HepG2 (cell line): ENCODE measurements at regions not wholly inside any gene's neighbourhood (a gene's known extent, or its start where the extent isn't known, plus 50 kb on each side); places are given as distances from the start of the nearest gene placed in this dataset.

Source experiments
- ATAC-seq: fragments of 200-7000 bp; cut with Tn5 transposase; 3 replicates; pipeline ENCODE4 v1.9.1; 2020; ENCODE audit warnings: mild to moderate bottlenecking, moderate library complexity
- BruUV-seq: library from RNA; stranded (reverse); fragments of 400-500 nt; replicated peaks from 2 replicates; lab custom pipeline; 2021; lab: Mats Ljungman, UMichigan
- CTCF ChIA-PET: fragments of 300-600 bp; formaldehyde crosslinking; extraction: SDS; loops from one replicate; lab custom pipeline; 2021; ENCODE audit warnings: low total read pairs, inconsistent platforms, low intra/inter-chr PET ratio; lab: Yijun Ruan, JAX
- POLR2A ChIA-PET: fragments of 350-600 bp; sonication (Branson Sonifier 250); formaldehyde crosslinking; loops from one replicate; lab custom pipeline; 2020; ENCODE audit warnings: antibody characterized with exemption, inconsistent platforms; lab: Yijun Ruan, JAX
- DNase-seq: peaks from one replicate; pipeline ENCODE4 v3.0.0-alpha.2; 2015; ENCODE audit warnings: low spot score
- FAIRE-seq: peaks from 3 replicates; lab custom pipeline; 2011; peaks lifted over from hg19 to GRCh38; lab: Jason Lieb, UNC
- H2AFZ ChIP-seq: one replicate; pipeline ENCODE4 v1.6.1; 2011; ENCODE audit warnings: low read length, inconsistent platforms
- H3K27ac ChIP-seq: fragments of 300-600 bp; 3 replicates; pipeline ENCODE4 v1.8.0; 2011; ENCODE audit warnings: mixed run types, mild to moderate bottlenecking, mixed read lengths, low read length, inconsistent platforms; ENCODE audit not compliant: insufficient read depth; ENCODE audit errors: extremely low read length
- H3K27me3 ChIP-seq, 2 experiments: fragments of 200-600 bp in 1 of 2; 2 replicates in 1 of 2; 3 replicates in 1 of 2; pipeline versions ENCODE4 v1.6.0 to v1.8.0; 2011; ENCODE audit warnings: low read length in 2 of 2, mild to moderate bottlenecking in 2 of 2, moderate library complexity in 2 of 2, inconsistent platforms in 1 of 2; ENCODE audit not compliant: insufficient read depth in 2 of 2, control insufficient read depth in 1 of 2
- H3K36me3 ChIP-seq, 2 experiments: fragments of 200-600 bp in 1 of 2; replicated peaks in 1 of 2; 2 replicates in 1 of 2; 3 replicates in 1 of 2; pipeline versions ENCODE4 v1.5.1 to v1.8.0; 2011; ENCODE audit warnings: low read length in 2 of 2, inconsistent platforms in 1 of 2; ENCODE audit not compliant: insufficient read depth in 2 of 2, control insufficient read depth in 1 of 2
- H3K4me1 ChIP-seq: 2 replicates; pipeline ENCODE4 v1.5.1; 2012; ENCODE audit warnings: low read length, inconsistent platforms; ENCODE audit not compliant: insufficient read depth
- H3K4me2 ChIP-seq: 2 replicates; pipeline ENCODE4 v1.6.0; 2011; ENCODE audit warnings: low read depth, low read length, inconsistent platforms
- H3K4me3 ChIP-seq, 3 experiments: fragments of 200-600 bp in 1 of 3; sonication (generic), shearing (Covaris generic) in 1 of 3; replicated peaks in 1 of 3; 2 replicates each; pipeline ENCODE4 v1.5.1; 2011 to 2016; ENCODE audit warnings: low read length in 3 of 3, inconsistent platforms in 2 of 3, low read depth in 2 of 3, mild to moderate bottlenecking in 2 of 3, control low read depth in 1 of 3, mixed read lengths in 1 of 3; ENCODE audit not compliant: insufficient read depth in 1 of 3
- H3K79me2 ChIP-seq: one replicate; pipeline ENCODE4 v1.6.1; 2011; ENCODE audit warnings: low read length, inconsistent platforms; ENCODE audit not compliant: insufficient read depth
- H3K9ac ChIP-seq: 2 replicates; pipeline ENCODE4 v1.6.0; 2011; ENCODE audit warnings: mild to moderate bottlenecking, low read depth, low read length, inconsistent platforms; ENCODE audit not compliant: insufficient read depth
- H3K9me3 ChIP-seq: 2 replicates; pipeline ENCODE4 v1.5.1; 2012; ENCODE audit warnings: mild to moderate bottlenecking, low read length
- H4K20me1 ChIP-seq: 2 replicates; pipeline ENCODE4 v1.6.0; 2011; ENCODE audit warnings: inconsistent platforms, mild to moderate bottlenecking, low read length, moderate library complexity; ENCODE audit not compliant: insufficient read depth
- GPN1 ChIP-seq: sonication (generic); formaldehyde crosslinking; IDR thresholded peaks from 2 replicates; pipeline ENCODE4 v1.5.1; 2020; ENCODE audit warnings: missing genetic modification reagents, borderline replicate concordance
- LCORL ChIP-seq, 2 experiments: fragments of 450-650 bp in 1 of 2; sonication (generic) in 1 of 2; formaldehyde crosslinking in 1 of 2; IDR thresholded peaks; 2 replicates each; pipeline versions ENCODE4 v1.5.0 to v1.6.1; 2017 to 2020; ENCODE audit warnings: antibody characterized with exemption in 1 of 2, missing genetic modification reagents in 1 of 2
- MXD4 ChIP-seq: IDR thresholded peaks from 2 replicates; pipeline ENCODE4 v1.6.1; 2016; ENCODE audit warnings: mild to moderate bottlenecking, missing biosample characterization, missing genetic modification reagents
- PHF20 ChIP-seq: sonication (generic); formaldehyde crosslinking; IDR thresholded peaks from 2 replicates; pipeline ENCODE4 v1.5.0; 2020; ENCODE audit warnings: mild to moderate bottlenecking, missing genetic modification reagents
- REL ChIP-seq: sonication (generic); formaldehyde crosslinking; conservative IDR thresholded peaks from 2 replicates; pipeline ENCODE4 v1.8.0; 2022; ENCODE audit warnings: mild to moderate bottlenecking, missing genetic modification reagents, moderate library complexity
- SP140L ChIP-seq: sonication (generic); formaldehyde crosslinking; IDR thresholded peaks from 2 replicates; pipeline ENCODE4 v1.4.0; 2020; ENCODE audit warnings: missing genetic modification reagents, borderline replicate concordance
- TARDBP ChIP-seq: sonication (generic); formaldehyde crosslinking; IDR thresholded peaks from 2 replicates; pipeline ENCODE4 v1.8.0; 2022; ENCODE audit warnings: mild to moderate bottlenecking, missing genetic modification reagents
- ZBTB20 ChIP-seq: sonication (generic); formaldehyde crosslinking; IDR thresholded peaks from 2 replicates; pipeline ENCODE4 v1.8.1; 2023; ENCODE audit warnings: missing genetic modification reagents, low read depth, mild to moderate bottlenecking, borderline replicate concordance
- ZC3H4 ChIP-seq: sonication (generic); formaldehyde crosslinking; IDR thresholded peaks from 2 replicates; pipeline ENCODE4 v1.4.0; 2020; ENCODE audit warnings: missing genetic modification reagents, borderline replicate concordance
- ZNF10 ChIP-seq: sonication (generic); formaldehyde crosslinking; IDR thresholded peaks from 2 replicates; pipeline ENCODE4 v1.4.0; 2020; ENCODE audit warnings: mild to moderate bottlenecking, low read depth, missing genetic modification reagents, borderline replicate concordance
- ZNF256 ChIP-seq: sonication (generic); formaldehyde crosslinking; conservative IDR thresholded peaks from 2 replicates; pipeline ENCODE4 v1.4.0; 2020; ENCODE audit warnings: missing genetic modification reagents
- ZNF260 ChIP-seq: sonication (generic); formaldehyde crosslinking; IDR thresholded peaks from 2 replicates; pipeline ENCODE4 v1.4.0; 2020; ENCODE audit warnings: missing genetic modification reagents, low read depth, mild to moderate bottlenecking, borderline replicate concordance
- ZNF674 ChIP-seq: sonication (generic); formaldehyde crosslinking; IDR thresholded peaks from 2 replicates; pipeline ENCODE4 v1.5.0; 2020; ENCODE audit warnings: low read depth, mild to moderate bottlenecking, missing genetic modification reagents
- ZNF768 ChIP-seq: sonication (generic); formaldehyde crosslinking; IDR thresholded peaks from 2 replicates; pipeline ENCODE4 v1.4.0; 2020; ENCODE audit warnings: missing genetic modification reagents
- ZNF816 ChIP-seq: sonication (generic); formaldehyde crosslinking; IDR thresholded peaks from 2 replicates; pipeline ENCODE4 v1.8.0; 2022; ENCODE audit warnings: missing genetic modification reagents, mild to moderate bottlenecking, borderline replicate concordance
- in situ Hi-C: cut with HindIII; loops from 2 replicates; pipeline ENCODE4 v1.10.0; 2017; ENCODE audit warnings: low pct_unique_long_range_greater_than_20kb; ENCODE audit not compliant: extremely low pct_ligation_motif_present
- intact Hi-C: fragments of 100-400 bp; cut with micrococcal nuclease; formaldehyde crosslinking; loops from one replicate; pipeline ENCODE4 v1.10.0; 2022; ENCODE audit not compliant: unreplicated experiment
- TF ChIP-seq, protein P1 (sequence below): sonication (generic); formaldehyde crosslinking; IDR thresholded peaks from 2 replicates; pipeline ENCODE4 v1.9.0; 2022; ENCODE audit warnings: low read depth, missing genetic modification reagents
- TF ChIP-seq, protein P2 (sequence below), 2 experiments: sonication (generic) in 1 of 2; formaldehyde crosslinking in 1 of 2; IDR thresholded peaks; 2 replicates each; pipeline versions ENCODE4 v1.4.0 to v1.6.1; 2018 to 2020; ENCODE audit warnings: missing genetic modification reagents in 2 of 2, borderline replicate concordance in 1 of 2, low read depth in 1 of 2, mild to moderate bottlenecking in 1 of 2, missing biosample characterization in 1 of 2

DNA sequence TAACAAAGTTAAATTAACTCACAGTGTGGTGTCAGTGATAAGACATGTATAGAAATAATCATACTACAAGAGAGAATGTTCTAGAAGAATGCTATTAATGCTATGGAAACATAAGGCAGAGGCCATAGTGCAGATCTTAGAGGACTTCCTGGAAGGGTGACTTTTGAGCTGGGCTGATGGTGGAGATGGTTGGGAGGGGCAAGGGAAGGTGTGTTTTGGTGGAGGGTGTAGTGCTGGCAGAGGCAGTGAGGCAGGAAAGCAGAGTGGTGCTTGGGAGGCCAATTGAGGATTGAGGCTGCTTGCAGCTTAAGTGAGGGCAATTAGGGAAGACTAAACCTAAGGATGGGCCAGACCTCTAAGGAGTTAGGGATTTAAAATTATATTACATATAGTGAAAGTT is 58.5 kb upstream of the FNDC1 start:
- POLR2A ChIA-PET: no interaction called here
- FAIRE-seq (no peak), DNase-seq (no peak), ATAC-seq (no peak)
- intact Hi-C loops (no loop called here), in situ Hi-C loops (loop anchor here (25.0 kb wide), 1 partner anchor 398 kb away; no protein-coding TSS in a partner anchor)
- Histone ChIP-seq H3K9me3 (no peaks in the 10 kb centered on the region), H3K4me3 (no peak overlapping the region), H3K4me1 (0 out of 2 replicates have a peak, but pooled peaks cover 9% of the 10 kb centered on the region), H3K4me2 (no peak overlapping the region), H3K27me3 (peaks cover 0 to 25% of the 10 kb centered on the region in 2 experiments; a peak in 4 of 5 replicates), H3K27ac (no peak overlapping the region), H2AFZ (no peak overlapping the region), H3K36me3 (no peaks in the 10 kb centered on the region), H3K79me2 (no peaks in the 10 kb centered on the region), H4K20me1 (no peaks in the 10 kb centered on the region; the same call in 1 of the 2 replicates), H3K9ac (no peak overlapping the region)
- BruUV-seq: no TSS peak
- CTCF ChIA-PET: no interaction called here
- no peak for TF ChIP-seq LCORL (IDR thresholded peaks at IDR 0.05)
- TF ChIP-seq LCORL (CRISPR knock-in tag; IDR thresholded peaks at IDR 0.05): no peak
- TF ChIP-seq ZBTB20: no peak
- no peak for TF ChIP-seq TARDBP (CRISPR knock-in tag)
- TF ChIP-seq, protein P1, sequence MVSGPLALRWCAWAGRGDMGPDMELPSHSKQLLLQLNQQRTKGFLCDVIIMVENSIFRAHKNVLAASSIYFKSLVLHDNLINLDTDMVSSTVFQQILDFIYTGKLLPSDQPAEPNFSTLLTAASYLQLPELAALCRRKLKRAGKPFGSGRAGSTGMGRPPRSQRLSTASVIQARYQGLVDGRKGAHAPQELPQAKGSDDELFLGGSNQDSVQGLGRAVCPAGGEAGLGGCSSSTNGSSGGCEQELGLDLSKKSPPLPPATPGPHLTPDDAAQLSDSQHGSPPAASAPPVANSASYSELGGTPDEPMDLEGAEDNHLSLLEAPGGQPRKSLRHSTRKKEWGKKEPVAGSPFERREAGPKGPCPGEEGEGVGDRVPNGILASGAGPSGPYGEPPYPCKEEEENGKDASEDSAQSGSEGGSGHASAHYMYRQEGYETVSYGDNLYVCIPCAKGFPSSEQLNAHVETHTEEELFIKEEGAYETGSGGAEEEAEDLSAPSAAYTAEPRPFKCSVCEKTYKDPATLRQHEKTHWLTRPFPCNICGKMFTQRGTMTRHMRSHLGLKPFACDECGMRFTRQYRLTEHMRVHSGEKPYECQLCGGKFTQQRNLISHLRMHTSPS (CRISPR knock-in tag): no peak
- TF ChIP-seq GPN1 (CRISPR knock-in tag): no peak
- no peak for TF ChIP-seq REL
- TF ChIP-seq ZC3H4 (CRISPR knock-in tag): no peak
- TF ChIP-seq ZNF260 (CRISPR knock-in tag): no peak
- TF ChIP-seq, protein P2, sequence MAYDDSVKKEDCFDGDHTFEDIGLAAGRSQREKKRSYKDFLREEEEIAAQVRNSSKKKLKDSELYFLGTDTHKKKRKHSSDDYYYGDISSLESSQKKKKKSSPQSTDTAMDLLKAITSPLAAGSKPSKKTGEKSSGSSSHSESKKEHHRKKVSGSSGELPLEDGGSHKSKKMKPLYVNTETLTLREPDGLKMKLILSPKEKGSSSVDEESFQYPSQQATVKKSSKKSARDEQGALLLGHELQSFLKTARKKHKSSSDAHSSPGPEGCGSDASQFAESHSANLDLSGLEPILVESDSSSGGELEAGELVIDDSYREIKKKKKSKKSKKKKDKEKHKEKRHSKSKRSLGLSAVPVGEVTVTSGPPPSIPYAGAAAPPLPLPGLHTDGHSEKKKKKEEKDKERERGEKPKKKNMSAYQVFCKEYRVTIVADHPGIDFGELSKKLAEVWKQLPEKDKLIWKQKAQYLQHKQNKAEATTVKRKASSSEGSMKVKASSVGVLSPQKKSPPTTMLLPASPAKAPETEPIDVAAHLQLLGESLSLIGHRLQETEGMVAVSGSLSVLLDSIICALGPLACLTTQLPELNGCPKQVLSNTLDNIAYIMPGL (CRISPR knock-in tag; IDR thresholded peaks at IDR 0.05; ENCODE audit: borderline replicate concordance in 1 of 2, low read depth in 1 of 2): no peak
- no peak for TF ChIP-seq ZNF10 (CRISPR knock-in tag)
- TF ChIP-seq ZNF816 (CRISPR knock-in tag): no peak
- TF ChIP-seq MXD4: no peak
- no peak for TF ChIP-seq PHF20
- no peak for TF ChIP-seq SP140L
- TF ChIP-seq ZNF768: no peak
- TF ChIP-seq ZNF674 (CRISPR knock-in tag): no peak
- TF ChIP-seq ZNF256 (CRISPR knock-in tag): no peak
